Heart left ventricle (tissue), 13 donors: ENCODE measurements at regions not wholly inside any gene's neighbourhood (a gene's known extent, or its start where the extent isn't known, plus 50 kb on each side); places are given as distances from the start of the nearest gene placed in this dataset.

Source experiments
- POLR2A ChIP-seq, 2 donors: fragments of 450-650 bp; IDR thresholded peaks; one replicate each; pipeline ENCODE4 v1.6.1; 2017; ENCODE audit warnings: antibody characterized with exemption in 2 of 2, mild to moderate bottlenecking in 2 of 2, moderate library complexity in 2 of 2
- TF ChIP-seq, protein P1 (sequence below), 12 donors: fragments of 200-600 bp; sonication (generic) in 4 of 12; IDR thresholded peaks; one replicate each; pipeline versions ENCODE4 v1.5.0 to v1.8.0; 2018 to 2022; ENCODE audit warnings: antibody characterized with exemption in 12 of 12, mild to moderate bottlenecking in 5 of 12
- donor health status: ischemic (EF 13 %, LVEDD 7.1; RV severe dilation, severe dysfunction).
- donor health status: DM: no; HTN: yes; CAD: no.
- donor health status: DM: no; HTN: no; CAD: no.
- donor health status: ischemic (EF 25% LVEDD 6.9; RV normal size, moderate dysfunction).
- donor health status: ischemic (EF 25% LVEDD 5.7; RV mildly dilated, moderate dysfunction).
- donor health status: ischemic (EF 35%, LVEDD 5.7; RV mildly dilated, moderate dysfunction).
- donor health status: nonischemic (EF 11% LVEDD 7.7; RV severe dilation, severe dysfunction).
- donor health status: DM: yes; HTN: yes; CAD: no.
- donor health status: PGD.
- donor health status: ischemic (EF 29% LVEDD 5.4; RV normal size, mild dysfunction).
- donor health status: nonischemic (EF 23%, LVEDD 6.1; RV moderate dilation, normal function).

DNA sequence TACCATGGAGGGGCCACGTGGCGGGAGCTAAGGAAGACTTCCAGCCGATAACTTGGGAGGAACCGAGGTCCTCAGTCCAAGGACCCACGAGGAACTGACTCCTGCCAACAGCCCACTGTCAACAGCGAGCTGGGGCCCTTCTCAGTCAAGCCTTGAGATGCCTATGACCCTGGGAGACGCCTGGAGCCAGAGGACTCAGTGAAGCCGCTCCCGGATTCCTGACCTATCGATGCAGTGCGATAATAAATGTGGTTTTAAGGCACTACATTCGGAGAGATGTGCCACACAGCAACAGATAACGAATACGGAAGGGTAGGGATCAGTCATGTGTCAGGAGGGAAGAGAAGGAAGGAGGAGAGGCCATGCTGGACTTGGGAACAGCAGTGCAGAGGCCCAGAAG lies 208.5 kb downstream of the NFATC2 start:
- TF ChIP-seq, protein P1, sequence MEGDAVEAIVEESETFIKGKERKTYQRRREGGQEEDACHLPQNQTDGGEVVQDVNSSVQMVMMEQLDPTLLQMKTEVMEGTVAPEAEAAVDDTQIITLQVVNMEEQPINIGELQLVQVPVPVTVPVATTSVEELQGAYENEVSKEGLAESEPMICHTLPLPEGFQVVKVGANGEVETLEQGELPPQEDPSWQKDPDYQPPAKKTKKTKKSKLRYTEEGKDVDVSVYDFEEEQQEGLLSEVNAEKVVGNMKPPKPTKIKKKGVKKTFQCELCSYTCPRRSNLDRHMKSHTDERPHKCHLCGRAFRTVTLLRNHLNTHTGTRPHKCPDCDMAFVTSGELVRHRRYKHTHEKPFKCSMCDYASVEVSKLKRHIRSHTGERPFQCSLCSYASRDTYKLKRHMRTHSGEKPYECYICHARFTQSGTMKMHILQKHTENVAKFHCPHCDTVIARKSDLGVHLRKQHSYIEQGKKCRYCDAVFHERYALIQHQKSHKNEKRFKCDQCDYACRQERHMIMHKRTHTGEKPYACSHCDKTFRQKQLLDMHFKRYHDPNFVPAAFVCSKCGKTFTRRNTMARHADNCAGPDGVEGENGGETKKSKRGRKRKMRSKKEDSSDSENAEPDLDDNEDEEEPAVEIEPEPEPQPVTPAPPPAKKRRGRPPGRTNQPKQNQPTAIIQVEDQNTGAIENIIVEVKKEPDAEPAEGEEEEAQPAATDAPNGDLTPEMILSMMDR (IDR thresholded peaks at IDR 0.05): no peak
- no peak for TF ChIP-seq POLR2A (IDR thresholded peaks at IDR 0.05)
